HG03442 (cell line): ENCODE measurements at regions not wholly inside any gene's neighbourhood (a gene's known extent, or its start where the extent isn't known, plus 50 kb on each side); places are given as distances from the start of the nearest gene placed in this dataset.

Experiments
- ATAC-seq: cut with Tn5 transposase; IDR thresholded peaks from one replicate; pipeline ENCODE4 v1.9.1; 2021; ENCODE audit warnings: mild to moderate bottlenecking, moderate library complexity; ENCODE audit not compliant: unreplicated experiment

DNA sequence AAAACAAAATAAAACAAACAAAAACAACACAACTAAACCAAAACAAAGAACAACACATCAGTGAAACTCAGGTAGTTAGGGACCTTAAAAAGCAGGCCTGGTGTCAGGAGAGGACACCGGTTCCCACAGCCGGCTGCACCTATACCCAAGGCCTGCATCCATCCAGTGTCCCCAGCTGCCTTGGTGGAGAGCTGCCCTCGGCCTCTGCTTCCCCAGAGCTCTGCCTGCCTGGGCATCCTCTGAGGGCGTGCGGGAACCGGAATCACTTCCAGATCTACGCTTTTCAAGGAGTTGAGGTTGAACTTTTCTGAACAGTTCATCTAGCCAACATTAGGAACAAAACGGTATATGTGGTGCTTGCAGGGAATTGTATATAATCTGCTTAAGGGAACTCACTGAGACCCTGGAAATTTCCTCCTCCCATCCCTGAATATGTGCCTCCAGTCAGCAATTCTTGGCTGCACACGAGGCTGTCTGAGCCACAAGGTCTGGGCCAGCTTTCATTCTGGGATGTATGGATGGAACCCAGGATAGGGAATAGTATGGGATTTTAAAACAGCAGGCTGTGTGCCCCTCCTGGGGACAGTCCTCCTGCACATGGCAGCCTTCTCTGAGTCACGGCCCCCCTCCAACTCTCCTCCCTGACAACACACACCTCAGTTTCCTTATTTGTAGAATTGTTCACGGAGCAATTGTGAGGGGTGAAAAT lies 319.0 kb upstream of the RTL1 start:
- no peak for ATAC-seq

- no peak for ATAC-seq
These were observed 319.6 kb upstream of the RTL1 start for GRCh38 chr14:101223127-101223526.

DNA sequence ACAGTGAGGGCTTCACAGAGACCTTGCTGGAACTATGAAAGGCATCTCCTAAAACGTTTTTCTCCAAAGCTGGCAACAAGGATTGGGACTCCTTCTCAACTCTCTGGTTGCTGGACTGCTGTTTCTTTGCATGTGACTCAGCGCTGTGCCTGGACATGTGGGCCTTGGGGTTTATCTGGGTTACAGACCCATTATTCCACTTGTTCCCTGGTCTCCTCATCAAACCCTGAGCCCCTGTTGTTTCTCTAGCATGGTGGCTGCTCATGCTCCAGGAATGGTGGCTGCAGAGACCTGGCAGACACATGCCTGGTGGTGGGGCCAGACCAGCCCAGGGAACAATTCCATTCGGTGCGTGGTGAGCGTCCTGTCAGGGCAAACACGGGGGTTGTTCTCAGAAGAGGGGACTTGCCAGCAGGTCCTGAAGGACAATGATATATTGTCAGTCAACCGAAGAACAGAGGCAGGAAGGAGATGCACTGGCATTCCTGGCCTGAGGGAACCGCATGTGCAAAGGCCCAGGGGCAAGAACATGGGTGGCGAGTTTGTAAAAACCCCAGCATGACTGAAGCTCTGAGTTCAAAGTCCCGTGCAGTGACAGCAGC lies 320.1 kb upstream of the RTL1 start:
- no peak for ATAC-seq

DNA sequence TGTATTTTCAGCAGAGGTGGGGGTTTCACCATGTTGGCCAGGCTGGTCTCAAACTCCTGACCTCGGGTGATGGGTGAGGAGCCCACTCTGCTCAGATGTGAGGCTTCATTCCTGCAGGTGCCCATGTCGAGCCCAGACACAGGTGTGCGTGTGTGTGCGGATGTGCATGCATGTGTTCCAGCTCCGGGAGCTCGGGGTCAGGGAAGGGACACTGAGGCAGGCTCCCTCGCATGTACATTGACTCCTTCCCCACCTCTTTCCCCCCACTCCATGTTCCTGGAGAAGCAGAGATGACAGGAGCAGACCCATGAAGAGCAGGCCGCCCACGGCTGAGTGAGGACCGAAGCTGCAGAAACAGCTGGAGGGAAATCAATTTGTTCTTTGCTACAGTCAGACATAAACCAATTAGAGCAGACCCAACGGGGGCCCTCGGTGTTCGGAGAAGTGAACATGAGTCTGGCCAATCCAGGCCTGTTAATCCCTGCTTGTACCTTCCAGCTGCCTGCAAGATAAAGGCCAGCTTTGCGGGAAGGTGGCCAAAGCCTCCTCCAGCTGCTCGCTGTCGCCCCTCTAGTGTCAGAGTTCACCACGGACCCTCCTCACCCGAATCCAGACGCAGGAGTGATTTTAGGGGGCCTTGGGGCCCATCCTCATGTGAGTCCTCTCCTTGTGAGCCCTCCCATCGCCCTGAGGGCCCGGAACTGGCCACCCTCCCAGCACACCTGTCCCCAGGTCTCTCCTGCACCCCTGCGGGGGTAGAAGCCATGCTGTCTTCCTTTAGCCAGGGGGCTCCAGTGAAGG lies 321.0 kb upstream of the RTL1 start:
- ATAC-seq: no peak

DNA sequence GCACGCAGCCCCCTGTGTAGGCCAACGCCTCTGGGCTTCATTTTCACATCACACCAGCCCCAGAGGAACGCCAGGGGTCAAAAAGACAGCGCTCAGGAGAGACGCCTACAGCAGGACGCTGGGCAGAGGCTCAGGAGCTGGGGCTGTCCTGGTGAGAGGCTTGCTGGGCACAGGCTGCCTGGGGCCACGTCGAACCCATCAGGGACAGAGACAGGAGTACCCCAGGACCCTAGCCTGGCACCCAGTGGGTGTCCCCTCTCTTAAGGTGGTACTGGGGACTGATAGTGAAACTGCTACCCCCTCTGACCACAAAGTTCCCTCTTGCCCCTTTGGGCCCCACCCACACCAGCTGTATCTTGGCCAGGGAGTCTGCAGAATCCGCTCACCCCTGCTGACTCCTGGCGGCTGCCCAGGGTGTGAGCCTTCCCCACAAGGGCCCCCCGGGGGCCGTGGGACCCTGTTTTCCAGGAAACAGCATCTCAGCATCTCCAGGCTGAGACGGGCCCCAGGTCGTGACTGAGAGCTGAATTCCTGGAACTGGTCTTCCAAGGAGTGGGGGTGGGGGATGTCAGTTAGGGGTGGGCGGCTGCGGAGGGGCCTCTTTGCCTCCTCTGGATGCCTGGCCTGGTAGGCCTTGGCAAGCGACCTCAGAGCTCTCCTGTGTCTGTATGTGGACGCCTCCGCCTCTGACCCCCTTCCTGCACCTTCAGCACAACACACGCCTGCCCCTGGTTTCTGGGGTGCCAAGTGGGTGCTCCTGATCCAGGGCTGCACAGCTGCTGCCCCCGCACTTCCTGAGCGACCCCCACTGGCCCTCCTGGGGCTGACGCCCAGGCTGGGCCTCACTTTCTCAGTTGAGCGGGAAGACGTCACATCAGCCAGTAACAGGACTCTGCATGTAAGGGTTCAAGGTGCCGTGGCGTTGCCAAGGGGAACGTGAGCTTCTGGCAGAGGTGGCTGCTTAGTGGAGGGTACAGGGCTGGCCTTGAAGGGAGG lies 321.9 kb upstream of the RTL1 start:
- ATAC-seq: no peak

DNA sequence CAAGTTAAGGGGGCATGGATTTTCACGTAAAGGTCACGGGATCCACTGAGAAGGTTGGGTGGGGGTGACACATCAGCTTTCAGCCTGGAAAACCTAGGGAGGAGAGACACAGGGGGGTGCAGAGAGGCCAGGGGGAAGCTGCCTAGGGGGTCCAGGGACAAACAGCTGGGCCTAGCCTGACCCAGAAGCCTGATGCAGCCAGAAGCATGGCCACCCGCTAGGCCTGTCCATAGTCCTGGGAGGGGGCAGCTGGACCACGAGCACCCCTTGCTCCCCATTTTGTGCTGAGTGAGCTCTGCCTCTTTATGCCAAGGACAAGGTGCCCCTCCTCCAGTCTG lies 322.7 kb upstream of the RTL1 start:
- ATAC-seq: no peak

GRCh38 chr14:101226603-101227425 lies 323.3 kb upstream of the RTL1 start:
- ATAC-seq: no peak

- ATAC-seq: no peak
These were observed 324.4 kb upstream of the RTL1 start for GRCh38 chr14:101227611-101228594.

DNA sequence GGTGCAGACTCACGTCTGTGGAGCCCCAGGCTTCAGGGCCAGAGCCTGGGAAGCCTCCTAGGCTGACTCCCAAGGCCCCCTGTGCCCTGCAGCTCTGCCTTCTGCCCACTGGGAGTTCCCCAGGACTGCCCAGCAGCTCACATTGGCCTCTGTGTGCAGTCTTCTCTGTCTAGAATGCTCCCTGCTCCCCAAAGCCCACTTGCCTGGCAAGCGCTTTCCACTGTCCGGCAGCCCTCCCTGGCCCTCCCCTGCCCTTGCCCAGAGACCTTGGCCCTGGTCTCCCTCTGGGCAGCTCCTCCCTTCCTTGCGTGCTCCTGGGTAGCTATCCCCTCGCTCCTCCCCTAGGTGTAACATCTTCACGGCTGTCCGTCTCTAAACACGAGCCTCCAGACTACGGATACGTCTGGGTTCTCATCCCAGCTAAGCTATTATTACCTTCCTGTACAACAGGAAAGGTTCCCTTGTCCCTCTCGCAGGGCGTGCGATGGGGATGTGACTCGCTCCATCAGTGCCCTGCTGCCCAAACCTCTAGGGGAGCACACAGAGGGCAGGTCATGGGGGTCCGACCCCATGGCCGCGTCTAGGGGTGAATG lies 325.5 kb upstream of the RTL1 start:
- no peak for ATAC-seq

DNA sequence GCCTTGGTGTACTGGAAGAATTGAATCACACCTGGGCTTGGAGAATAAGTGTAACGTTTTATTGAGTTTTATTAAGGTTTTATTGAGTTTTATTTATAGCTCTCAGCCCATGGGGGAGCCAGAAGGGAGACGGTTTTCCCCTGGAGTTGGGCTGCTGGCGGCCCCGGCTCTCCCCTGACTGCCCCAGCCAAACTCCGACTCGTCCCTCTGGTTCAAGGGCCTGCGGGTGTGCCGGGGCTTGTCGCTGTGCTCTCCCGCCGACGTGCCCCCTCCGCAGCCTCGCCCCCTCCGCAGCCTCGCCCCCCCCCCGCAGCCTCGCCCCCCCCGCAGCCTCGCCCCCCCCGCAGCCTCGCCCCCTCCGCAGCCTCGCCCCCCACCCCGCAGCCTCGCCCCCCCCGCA lies 326.1 kb upstream of the RTL1 start:
- no peak for ATAC-seq

DNA sequence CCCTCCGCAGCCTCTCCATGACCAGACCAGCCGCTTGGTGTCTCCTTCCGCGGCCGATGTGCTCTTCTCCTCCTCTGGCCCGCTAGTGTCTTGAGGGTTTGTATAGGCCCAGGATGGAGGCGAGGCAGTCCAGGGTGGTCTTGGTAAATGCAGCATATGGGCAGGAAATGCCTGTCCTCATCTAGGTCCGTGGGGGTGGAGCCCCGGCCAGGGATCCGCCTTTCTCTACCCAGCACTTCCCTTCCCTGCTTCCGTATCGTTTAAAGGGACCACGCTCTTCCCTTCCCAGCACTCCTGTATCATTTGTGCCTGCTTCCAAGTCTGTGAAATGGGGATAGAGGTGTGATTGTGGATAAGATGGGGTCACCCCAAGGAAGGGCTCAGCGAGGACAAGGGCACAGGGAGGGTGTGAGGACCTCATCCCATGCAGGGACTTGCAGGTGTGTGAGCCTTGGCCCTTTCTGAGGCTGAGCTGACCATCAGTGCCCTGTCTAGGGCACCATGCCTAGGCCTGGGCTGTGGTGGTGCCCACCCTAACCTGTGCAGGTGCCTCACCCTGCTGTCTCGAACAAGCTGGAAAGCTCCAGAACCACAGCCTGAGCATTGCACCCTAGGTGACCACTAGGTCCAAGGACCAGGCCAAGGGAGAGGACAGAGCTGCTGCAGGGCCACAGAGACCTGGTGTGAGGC lies 326.8 kb upstream of the RTL1 start:
- no peak for ATAC-seq

DNA sequence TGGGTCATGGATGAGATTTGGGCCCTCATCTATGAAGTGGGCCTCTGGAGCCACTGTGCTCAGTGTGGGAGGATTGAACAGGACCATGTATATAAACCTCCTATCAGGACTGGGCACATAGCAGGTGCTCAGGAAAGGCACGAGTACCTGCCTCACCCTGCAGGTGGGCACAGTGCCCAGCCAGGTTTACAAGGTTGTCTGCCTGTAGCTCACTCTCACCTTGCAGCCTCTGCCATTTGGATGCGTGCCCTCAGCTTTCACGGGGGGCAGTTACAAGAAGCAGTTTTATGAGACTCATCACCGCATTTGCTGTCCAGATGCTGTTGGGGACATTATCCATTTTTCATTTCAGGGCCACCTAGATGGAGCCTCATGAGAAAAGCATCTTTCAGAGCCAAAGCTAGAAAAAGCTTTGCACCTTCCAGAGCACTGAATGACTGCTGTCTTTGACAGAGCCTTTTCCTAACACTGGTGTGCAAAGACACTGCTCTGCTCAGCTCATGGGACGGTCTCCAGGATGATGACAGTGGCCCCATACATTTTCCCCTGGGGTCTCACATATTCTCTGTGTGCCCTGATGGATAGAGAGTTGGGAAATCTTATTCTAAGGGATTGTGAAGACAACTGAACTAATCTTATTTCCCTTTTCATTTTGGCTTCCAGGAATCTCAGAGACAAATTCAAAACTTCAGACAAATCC lies 327.5 kb upstream of the RTL1 start:
- no peak for ATAC-seq

DNA sequence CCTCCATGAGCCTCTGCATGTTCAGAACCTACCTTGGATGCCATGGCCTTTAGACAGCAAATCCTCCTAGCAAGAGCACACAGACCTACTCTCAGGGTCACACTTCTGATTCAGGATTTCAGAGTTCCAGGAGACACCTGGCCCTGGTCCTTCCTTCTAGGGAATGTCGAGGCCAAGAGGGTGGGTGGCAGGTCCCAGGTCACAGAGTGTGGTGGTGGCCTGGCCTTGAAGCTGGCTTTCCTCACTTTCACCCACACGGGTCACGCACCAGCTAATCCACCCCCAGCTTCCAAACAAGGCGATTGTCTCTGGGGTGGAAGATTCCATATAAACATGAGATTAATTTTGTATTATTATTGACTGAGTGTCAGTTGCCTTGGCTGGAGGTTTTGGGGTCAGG lies 328.3 kb upstream of the RTL1 start:
- ATAC-seq: no peak

- ATAC-seq: no peak
These were observed 328.8 kb upstream of the DIO3 start for GRCh38 chr14:101232340-101233020.

GRCh38 chr14:101233021-101233366 lies 328.3 kb upstream of the DIO3 start:
- no peak for ATAC-seq

DNA sequence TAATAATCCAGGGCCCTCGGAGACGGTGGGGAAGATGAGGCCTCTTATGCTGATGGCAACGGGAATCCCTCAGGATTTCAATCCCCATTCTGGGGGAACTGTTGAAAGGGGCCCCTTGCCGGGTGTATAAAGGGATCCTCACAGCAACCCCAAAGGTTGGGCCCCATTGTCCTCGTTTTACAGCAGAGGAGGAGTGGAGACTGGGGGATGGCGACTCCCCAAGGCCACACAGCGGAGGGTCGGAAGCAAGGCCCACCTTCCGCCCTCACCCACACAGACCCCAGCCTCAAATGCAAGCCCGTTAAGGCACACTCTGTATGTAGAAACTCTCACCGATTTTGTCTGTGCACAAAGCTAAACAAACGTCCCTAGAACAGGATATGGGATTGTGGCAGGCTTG lies 327.9 kb upstream of the DIO3 start:
- no peak for ATAC-seq

GRCh38 chr14:101233808-101234207 lies 327.5 kb upstream of the DIO3 start:
- no peak for ATAC-seq
